ENCODE measurements at regions not wholly inside any gene's neighbourhood (a gene's known extent, or its start where the extent isn't known, plus 50 kb on each side); places are given as distances from the start of the nearest gene placed in this dataset.
A peak's percentile ranks its signal among the peaks of the same experiment; 100 is the strongest.

DNA sequence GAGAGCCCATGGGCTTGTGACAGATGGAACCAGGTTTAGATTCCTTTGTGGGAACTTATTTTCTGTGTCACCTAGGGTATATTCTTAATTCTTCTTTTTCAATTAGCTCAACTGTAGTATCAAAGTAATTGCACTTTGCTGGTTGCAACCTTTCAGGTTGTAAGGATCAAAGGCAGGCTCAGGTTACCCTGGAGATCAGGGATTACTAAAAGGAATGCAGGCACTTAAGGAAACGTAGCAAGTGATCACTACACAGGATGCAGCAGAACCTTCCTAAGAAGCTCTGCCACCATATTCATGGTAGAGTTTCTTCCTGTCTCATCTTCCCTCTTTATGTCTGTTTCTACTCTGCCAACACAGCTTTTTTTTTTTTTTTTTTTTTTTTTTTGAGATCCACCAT lies 133.2 kb upstream of the JAG1 start:
- no peak for DNase-seq

DNA sequence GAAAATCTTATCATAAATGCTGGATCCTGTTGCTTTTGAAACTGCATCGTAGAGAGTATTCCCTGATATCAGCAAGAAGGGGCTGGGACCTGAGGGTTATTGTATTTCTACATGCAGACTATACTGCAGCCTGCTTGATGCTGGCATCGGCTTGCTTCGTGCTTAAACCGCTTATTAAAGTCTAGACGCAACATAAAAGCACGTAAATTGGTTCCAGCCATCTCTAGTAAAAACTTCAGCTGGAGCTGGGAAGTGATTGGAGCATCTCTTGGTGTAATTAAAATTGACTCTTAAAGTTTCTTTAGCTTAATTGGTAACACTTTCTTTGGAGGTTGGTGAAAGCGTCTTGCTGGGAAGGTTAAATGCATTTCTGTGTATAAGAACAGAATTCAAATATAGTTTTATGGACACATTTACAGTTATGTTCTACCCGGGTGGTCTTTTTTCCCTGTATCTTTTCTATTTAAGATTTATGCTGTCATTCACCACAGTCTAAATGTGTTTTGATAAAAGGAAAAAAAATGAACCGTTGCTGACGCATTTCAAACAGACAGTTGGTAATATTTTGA lies 139.0 kb upstream of the JAG1 start:
- no peak for DNase-seq

DNA sequence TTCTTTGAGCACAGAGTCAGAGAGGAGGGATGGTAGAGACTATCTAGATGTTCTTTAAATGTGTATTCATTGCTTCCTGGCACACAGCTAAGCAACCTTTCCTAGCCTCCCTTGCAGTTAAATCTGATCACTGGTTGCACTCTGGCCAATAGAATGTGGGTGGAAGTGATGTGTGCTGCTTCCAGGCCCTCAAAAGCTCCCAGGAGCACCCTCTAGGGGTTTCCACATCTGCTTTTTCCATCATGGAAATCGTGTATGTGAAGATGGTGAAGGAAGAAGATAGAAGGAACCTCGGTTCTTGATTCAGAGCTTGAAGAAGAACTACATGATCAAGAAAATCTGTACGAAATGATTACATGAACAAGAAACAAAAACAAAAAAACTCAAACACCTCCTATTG lies 149.8 kb upstream of the JAG1 start:
- no peak for DNase-seq

DNA sequence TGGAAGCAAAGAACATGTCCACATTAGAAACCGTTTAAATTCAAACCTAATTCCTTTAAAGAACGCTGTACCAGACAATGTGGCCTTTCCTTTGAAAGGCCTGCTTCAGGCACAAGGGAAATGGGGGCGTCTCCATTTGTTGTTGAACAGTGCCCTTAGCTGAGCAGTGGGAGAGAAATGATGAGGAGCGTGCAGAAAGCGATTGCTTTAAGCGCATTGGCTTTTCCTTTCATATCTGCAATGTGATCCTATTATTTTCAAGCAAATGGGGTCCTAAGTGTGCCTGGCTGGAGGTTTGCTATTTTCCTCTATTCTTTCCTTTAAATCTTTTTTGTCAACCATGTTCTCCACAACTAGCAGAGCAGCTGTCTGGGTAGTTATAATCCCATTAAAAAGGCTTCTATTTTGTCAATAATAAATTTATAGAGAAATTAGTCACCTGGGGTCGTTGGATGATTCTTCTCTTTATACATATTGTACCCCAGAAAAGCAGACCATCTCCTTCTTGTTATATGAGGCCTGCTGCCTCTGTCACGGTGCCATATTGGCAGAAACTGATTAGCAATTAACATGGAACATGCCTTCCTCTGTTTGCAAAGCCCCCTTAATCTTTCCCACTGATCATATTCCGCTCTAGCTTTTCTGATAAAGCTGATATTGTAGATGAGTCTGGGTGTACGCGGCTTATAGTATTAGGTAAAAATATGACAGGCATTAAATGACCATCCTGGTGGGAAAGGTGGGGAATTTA lies 151.1 kb upstream of the JAG1 start:
- DNase-seq = no peak

DNA sequence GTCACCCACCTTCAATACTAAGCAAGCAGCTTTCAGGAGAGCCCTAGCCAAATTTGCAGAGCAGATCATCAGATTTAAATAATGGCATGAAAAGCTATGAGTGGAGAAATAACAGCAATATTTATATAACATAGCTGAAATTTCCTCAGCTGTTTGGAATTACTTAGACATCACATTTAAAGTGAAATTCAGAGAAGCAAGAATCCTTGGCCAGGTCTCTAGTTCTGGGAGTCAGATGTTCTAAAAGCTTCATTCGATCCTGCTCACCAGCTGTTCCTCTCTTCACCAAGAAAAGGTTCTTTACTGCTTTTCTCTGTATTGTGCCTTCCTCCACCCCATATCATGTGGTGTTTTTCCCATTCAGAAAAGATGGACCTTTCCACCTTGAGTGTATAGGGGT lies 152.3 kb upstream of the JAG1 start:
- DNase-seq = no peak

DNA sequence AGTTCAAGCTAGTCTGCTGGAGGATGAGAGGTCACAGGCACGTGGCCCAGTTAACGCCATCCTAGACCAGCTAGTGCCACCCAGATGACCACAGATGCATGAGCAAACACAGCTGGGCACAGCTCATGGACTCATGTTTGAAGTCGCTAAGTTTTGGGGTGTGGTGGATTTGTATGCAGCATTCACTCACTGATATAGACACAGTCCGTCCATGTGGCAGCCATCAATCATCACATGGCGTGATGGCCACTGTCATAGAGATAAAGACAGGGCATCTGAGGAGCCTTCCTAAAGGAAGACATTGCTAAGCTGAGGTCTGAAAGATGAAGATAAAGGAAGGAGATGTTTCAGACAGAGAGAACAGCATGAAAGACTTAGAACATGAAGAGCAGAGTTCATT lies 154.4 kb upstream of the JAG1 start:
- no peak for DNase-seq

DNA sequence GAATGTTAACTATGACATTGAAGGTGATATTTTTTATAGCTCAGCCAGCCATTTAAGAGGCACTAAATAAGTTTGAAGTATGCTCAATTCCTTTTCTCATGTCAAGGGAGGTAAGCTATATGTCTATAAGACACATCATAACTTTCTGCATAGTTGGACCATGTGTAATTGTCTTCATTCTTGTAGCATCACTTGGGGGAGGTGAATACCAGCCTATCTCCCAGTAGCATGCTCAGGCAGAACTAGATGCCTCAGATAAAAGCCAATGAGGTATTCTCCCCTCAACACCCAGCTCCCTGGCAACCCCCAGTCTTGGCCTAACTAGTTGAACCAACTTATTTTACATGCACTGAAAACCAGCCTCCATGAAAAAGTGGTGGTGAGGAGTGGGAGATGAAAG lies 158.3 kb upstream of the JAG1 start:
- no peak for DNase-seq

DNA sequence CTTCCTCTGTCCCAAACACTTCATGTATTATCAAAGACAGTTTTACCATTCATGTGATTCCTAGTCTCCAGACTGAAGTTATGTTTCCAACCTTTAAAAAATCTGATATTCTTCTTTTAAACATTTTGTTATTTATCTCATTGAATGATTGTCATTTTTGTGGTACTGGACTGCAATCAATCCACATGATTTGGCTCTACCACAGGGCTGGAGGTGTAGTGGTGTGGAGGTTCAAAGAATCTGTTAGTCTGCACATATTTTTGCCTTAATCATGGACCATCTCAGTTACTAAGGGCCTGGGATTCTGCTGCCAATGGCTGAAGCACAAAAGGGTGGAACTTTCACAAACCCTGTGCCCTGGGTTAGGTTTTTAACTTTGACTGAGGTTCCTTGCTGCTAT lies 164.1 kb upstream of the JAG1 start:
- DNase-seq = no peak

DNA sequence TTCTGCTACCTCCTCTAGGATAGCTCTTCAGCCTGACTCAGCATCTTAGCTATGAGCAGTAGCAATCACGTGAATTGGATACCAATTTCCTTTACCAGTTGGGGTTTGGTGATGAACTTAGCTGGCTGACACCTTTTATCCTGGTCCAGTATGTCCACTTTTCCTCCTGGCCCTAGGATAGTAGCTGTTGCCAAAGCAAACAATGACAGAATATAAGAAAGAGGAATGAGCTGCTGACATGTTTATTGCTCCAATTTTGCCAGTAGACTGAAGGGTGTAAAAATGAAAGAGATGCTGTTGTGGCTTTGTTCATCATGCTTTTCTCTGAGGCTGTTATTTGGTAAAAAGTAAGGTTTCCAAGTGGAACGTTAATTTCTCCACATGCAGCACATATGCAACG lies 168.3 kb upstream of the JAG1 start:
- DNase-seq = no peak

DNA sequence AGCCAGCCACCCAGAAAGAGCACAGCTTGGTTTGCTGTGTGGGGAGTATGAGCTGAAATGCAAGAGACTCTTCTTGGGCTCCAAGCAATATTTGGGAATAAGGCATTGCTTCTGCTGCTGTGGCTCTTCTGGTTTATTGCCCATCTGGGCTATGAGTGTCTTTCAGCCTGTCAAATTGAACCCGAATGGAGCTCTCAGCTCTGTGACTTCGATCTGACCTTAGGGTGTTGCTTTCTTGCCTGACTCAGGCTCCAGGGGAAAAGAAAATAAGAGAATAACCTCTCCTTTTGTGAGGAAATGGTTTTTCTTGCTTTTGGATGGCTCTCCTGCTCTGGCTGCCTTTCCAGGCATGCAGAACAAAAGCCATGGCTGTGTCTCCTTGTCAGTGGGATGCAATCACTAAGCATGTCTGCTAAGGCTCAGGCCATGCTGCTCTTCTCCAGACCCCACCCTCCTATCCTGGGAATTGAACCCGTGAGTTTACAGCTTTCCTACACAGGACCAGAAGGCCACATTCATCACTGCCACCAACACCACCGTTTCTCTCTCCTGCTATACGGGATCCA lies 169.4 kb upstream of the JAG1 start:
- DNase-seq = no peak

DNA sequence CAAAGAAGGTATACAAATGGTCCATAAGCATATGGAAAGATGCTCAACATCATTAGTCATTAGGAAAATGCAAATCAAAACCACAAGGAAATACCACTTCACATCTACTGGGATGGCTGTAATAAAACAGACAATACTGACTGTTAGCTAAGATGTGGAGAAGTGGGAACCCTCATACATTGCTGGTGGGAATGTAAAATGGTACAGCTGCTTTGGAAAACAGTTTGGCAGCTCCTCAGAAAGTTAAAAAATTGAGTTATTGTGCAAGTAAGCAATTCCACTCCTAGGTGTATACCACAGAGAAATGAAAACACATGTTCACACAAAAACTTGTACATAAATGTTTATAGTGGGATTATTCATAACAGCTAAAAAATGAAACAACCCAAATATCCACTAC lies 173.0 kb upstream of the JAG1 start:
- no peak for DNase-seq

DNA sequence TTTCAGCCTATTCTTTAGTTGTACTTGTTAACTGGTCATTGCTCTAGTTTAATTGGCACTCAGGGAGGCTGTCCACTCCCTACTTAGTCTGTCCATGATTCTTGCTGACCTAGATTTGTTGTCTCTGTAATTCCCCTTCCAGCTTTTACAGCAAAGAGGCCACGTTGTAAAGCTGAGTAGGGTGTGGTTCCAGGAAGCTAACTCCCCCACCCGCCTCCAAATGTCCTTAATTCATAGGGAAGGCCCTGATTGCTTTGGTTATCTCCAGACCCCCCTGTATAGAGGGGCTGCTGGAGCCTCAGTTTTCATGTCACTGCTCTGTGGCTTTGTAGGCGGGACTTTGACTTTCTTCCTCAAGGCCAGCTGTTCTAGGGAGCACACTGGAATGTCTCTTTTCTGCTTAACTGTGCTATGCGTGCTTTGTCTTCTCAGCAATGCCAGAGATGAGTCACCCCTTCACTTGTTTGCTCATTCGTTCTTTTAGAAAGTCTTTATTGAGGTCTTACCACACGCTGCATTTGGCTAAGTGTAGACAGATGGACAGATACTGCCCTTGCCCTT lies 175.1 kb upstream of the JAG1 start:
- no peak for DNase-seq

DNA sequence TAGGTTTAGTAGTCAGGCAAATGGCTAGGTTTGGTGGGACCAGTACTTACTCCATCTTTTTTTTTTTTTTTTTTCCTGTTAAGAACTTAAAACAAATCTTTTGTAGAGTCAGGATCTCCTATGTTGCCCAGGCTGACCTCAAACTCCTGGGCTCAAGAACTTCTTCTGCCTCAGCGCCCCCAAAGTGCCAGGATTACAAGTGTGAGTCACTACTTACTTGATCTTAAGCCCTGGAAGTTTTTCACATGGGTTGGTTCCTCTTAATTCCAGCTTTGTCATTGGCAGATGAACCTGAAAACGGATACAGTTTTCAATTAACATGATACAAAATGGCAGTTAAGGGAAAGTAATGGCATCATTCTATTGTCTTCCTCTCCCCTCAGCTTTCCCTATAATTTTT lies 179.4 kb upstream of the JAG1 start:
- no peak for DNase-seq

DNA sequence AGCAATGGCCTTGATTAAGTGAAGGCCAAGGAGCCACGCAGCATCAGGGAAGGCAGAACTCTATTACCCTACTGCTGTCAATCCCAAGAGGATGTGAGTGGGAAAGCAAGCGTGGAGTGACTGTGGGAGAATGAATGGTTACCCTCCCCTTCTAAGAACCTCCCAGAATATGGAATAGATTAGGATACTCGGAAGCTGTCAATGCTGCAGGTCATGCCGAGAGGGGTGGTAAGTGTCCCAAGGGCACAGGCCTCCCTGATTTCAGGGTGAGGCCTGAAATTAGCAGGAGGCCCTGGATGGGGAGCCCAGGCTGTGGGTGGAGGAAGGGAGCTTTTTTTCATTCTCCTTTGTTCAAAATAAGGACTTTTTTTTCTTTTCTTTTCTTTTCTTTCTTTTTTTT lies 179.9 kb upstream of the JAG1 start:
- no peak for DNase-seq

DNA sequence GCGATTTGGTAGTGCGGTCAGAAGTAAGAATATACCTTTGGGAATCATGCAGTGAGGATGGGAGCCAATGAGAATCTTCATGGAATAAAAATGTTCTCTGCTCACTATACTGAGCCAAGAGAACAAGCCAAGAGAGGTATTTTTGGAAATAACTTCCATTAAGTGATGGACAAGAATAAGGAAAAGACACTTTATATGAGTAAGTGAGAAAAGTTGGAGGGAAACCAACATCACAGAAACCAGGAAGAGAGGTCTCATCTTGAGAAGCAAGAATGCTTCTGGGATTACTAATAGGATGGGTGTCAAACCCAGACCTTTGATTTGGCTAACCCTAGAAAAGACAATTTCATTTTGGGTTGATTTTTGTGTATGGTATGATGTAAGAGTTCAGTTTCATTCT lies 181.2 kb upstream of the JAG1 start:
- no peak for DNase-seq

DNA sequence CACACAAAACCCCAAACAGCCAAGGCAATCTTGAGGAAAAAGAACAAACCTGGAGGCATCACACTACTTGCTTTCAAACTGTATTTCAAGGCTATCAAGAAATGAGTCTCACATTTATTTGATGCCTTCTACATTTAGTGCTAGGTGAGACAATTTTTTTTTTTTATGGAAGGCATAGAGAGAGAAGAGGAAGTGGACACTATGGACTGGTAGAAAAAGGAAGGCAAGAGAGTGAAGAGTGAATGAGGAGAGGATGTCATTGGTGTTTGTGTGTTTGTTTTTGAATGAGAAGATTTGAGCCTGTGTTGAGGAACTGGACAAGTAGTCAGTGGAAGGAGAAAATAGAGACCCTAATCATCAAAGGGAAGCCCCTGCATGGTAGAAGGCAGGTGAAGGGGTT lies 182.0 kb upstream of the JAG1 start:
- no peak for DNase-seq

DNA sequence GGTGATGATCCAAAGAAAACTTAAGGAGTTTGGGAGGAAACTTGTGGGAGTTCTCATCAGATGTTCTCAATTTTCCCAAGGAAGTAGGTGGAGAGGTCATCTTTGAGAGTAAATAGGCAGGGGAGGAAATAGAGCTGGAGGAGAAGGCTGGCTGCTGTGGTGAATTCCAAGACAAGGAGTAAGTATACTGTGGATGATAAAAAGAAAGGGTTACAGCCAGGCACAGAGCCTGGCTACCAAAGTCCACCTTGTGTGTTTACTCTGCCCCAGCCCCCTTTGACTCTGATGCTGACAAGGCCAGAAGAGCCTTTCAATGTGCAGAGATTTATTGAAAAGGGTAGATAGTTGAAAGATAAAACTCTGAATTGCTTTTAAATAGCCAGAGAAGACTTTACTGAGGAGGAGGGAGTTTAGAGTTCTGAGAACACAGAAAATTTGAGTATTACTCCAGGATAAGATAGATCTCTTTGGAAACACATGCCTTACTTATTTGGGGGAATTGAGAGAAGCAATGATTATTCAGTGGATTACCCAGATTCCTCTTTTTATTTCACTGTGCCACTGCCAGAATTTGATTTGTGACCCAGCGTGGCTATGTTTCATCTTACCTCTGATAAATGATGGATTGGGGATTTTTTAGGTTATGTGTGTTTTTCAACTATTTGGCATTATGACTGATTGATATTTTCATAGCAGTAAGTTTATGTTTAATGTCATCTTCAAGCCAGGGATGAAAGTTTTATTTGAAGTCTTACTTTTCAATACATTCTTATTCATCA lies 182.6 kb upstream of the JAG1 start:
- DNase-seq = no peak

DNA sequence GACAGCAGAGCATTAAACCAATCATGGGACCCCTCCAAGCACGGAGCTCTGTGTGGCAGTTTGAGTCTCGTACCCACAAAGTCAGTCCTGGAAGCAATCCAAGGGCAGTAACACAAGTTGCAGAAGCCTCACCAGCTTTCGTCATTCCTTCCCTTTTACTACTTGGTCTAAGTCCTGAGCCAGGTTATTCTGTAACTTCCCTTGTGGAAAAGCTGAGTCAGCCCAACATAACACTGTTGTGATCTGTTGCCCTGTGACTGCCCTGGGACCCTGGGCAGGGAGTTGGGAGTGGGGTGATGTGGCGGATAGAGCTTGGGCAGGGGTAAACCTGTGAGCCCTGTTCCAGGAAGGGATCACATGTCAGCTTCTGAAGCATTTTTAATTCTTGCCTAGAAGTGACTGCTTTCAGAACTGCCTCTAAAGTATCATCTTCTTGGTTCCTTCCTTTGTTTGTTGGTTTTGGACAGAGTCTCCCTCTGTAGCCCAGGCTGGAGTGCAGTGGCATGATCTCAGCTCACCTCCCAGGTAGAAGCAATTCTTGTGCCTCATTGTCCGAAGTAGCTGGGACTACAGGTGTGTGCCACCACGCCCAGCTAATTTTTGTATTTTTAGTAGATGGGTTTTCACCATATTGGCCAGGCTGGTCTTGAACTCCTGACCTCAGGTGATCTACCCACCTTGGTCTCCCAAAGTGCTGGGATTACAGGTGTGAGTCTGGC lies 183.7 kb upstream of the JAG1 start:
- peak; percentile 78 for DNase-seq

DNA sequence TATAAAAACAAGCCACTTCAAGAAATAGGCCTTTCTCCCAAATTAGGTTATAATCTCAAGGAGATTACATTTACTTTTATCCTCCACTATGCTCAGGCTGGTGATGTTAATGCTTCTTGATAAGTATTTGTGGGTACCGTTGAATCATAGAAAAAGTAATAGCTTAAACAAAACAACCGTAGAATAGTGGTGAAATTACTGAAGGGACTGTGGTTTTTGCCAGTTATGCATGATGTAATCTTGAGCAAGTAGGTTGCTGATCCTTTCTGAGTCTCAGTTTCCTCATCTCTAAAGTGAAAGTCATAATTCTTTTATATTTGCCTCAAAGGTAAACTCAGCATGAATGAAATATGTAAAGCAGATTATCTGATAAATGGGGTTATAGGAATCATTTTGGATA lies 187.3 kb upstream of the JAG1 start:
- DNase-seq = peak; percentile 66

DNA sequence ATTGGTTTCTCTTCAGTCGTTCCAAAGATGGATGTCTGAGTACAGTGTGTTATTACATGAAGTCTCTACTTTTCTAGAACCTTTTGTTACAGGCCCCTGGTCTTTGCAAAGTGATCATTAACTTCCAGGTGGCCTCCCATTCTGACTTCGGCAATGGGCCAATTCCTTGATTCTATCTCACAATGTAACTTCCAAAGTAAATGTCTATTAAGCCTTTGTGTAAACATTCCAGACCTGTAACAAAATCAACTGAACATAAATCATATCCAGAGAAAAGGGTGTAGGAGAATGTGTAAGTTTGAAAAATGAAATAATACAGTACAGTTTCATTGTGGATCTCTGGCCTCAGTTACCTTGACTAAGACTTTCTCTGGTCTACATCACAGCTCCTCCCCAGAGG lies 187.8 kb upstream of the JAG1 start:
- no peak for DNase-seq

DNA sequence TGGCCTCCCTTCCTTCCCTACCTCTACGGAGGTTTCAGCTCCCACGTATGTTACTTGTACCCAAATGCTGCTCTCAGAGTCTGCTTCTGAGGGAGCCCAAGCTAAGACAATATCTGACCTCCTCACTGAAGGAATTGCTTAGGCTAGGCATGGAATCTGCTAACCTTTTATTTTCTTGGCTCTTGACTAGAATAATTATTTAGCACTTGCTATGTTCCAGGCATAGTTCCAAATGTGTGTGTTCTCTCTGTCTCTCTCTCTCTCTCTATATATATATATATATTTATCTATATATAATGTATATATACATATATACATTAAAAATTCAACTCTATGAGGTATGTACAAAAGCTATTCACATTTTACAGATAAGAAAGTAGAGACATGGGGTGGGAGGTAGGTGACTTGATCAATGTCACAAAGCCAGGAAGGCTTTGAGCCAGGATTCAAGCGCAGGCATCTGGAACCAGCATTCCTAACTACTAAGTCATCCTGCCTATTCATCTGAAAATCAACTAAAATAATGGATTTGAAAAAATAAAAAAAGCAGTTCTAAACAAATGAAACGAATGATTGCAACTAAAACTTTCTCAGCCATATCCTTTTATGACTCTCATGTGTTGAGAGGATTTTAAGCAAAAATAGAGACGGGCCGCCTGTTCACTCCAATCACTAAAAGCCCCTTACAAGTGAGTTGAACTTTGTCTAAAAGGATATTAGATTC lies 189.7 kb upstream of the JAG1 start:
- DNase-seq = no peak

DNA sequence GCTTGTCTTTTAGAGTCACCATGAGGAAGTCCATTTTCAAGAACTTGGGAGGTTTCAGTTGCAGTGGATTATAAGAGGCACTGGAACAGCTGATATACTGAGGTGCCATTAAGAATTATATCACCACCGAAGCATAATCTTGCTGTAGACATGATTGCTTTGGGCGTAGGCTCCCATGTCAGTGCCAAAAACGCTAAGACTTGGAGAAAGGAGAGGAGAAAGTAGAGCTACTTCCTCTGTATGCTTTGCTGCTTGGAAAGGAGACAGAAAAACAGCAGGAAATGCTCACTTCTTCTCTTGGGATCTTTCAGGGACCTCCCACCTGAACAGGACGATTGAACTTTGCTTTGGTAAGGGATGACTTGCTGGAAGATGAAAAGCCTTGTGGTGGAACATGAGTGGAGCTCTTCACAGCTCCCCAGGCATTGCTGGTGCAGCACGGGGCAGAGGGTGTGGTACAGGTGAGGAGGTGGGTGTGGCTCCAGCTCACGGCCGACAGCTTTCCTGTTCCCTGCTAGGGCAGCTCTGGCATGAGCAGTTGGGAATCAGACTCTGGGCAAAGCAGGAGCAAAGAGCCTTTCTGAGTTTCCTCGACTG lies 190.4 kb upstream of the JAG1 start:
- peak; percentile 34 for DNase-seq

Data from inflammatory macrophage treated with lipopolysaccharide for 4 hours (primary cell).